ENCODE measurements at regions not wholly inside any gene's neighbourhood (a gene's known extent, or its start where the extent isn't known, plus 50 kb on each side); places are given as distances from the start of the nearest gene placed in this dataset.

DNA sequence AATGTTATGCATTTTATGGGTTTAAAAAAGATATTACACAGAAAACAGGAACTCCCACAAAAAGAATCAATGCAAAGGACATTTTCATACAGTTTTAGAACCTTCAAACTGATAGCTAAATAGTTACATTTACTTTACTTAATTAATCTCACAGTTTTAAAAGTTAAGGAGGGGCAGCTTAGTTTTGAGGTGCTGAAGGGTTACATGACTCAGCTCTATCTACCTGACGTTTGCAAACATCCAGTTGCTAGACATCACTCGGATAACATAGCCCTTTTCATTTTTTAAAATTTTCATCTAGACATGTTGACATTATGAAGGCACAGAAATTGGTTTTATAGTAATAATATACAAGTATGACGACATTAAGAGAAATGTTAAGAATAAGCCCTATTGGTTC, 53.7 kb upstream of the HSD17B12 start:
- no peak for DNase-seq (ENCODE audit: low spot score in 2 of 2)
- TF ChIP-seq, protein P1, sequence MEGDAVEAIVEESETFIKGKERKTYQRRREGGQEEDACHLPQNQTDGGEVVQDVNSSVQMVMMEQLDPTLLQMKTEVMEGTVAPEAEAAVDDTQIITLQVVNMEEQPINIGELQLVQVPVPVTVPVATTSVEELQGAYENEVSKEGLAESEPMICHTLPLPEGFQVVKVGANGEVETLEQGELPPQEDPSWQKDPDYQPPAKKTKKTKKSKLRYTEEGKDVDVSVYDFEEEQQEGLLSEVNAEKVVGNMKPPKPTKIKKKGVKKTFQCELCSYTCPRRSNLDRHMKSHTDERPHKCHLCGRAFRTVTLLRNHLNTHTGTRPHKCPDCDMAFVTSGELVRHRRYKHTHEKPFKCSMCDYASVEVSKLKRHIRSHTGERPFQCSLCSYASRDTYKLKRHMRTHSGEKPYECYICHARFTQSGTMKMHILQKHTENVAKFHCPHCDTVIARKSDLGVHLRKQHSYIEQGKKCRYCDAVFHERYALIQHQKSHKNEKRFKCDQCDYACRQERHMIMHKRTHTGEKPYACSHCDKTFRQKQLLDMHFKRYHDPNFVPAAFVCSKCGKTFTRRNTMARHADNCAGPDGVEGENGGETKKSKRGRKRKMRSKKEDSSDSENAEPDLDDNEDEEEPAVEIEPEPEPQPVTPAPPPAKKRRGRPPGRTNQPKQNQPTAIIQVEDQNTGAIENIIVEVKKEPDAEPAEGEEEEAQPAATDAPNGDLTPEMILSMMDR (IDR thresholded peaks at IDR 0.05) = no peak
- intact Hi-C loops (cut with DNase I) = no loop called here
- Histone ChIP-seq H3K27me3 (no peaks in the 10 kb centered on the region), H3K4me1 (no peaks in the 10 kb centered on the region), H3K27ac (no peak overlapping the region), H3K4me3 (no peak overlapping the region), H3K9me3 (no peaks in the 10 kb centered on the region), H3K36me3 (no peaks in the 10 kb centered on the region)

All from ascending aorta (tissue), 2 donors.